GM10248 (cell line): ENCODE measurements at regions not wholly inside any gene's neighbourhood (a gene's known extent, or its start where the extent isn't known, plus 50 kb on each side); places are given as distances from the start of the nearest gene placed in this dataset.

Experiments used
- CTCF ChIA-PET: fragments of 300-600 bp; sonication (Branson Sonifier 250); formaldehyde crosslinking; extraction: SDS; loops from one replicate; lab custom pipeline; 2021; ENCODE audit warnings: antibody characterized with exemption; lab: Yijun Ruan, JAX
- POLR2A ChIA-PET: fragments of 350-650 bp; sonication (Branson Sonifier 250); formaldehyde crosslinking; extraction: SDS; loops from one replicate; lab custom pipeline; 2020; ENCODE audit warnings: antibody characterized with exemption; lab: Yijun Ruan, JAX
- DNase-seq: peaks from one replicate; pipeline ENCODE4 v3.0.0; 2012; ENCODE audit errors: extremely low spot score
- CTCF ChIP-seq: IDR thresholded peaks from 2 replicates; pipeline ENCODE4 v1.5.1; 2012; ENCODE audit warnings: mild to moderate bottlenecking, low read depth; ENCODE audit errors: extremely low read depth, missing control alignments, control extremely low read depth

- no peak for TF ChIP-seq CTCF
- DNase-seq, result no peak
- CTCF ChIA-PET, result interaction anchor here (1.0 to 7.8 kb wide), 8 partner anchors 10 to 325 kb away, joined by 3 to 193 read pairs (median 4); no protein-coding TSS in a partner anchor
- POLR2A ChIA-PET, result no interaction called here
Observed at GRCh38 chr13:26497968-26498511, 59.4 kb upstream of the WASF3 start.

- no peak for TF ChIP-seq CTCF
- ChIA-PET POLR2A (no interaction called here), CTCF (interaction anchor here (1.2 to 7.8 kb wide), 5 partner anchors 16 to 326 kb away, joined by 3 to 193 read pairs (median 3); no protein-coding TSS in a partner anchor)
- no peak for DNase-seq
Observed at GRCh38 chr13:26498656-26499601, 58.6 kb upstream of the WASF3 start.

GRCh38 chr13:26500618-26501320 is 56.7 kb upstream of the WASF3 start:
- ChIA-PET CTCF (interaction anchor here (1.5 to 3.3 kb wide), 2 partner anchors 17 to 316 kb away, joined by 4 to 11 read pairs; no protein-coding TSS in a partner anchor), POLR2A (no interaction called here)
- no peak for DNase-seq
- TF ChIP-seq CTCF, result no peak

- ChIA-PET CTCF (interaction anchor here (1.5 to 3.3 kb wide), 2 partner anchors 18 to 317 kb away, joined by 4 to 11 read pairs; no protein-coding TSS in a partner anchor), POLR2A (no interaction called here)
- TF ChIP-seq CTCF, result no peak
- no peak for DNase-seq
Observed at GRCh38 chr13:26501641-26502040, 55.8 kb upstream of the WASF3 start.

- DNase-seq, result no peak
- ChIA-PET POLR2A (no interaction called here), CTCF (interaction anchor here (3.3 kb wide), 1 partner anchor 20 kb away, joined by 11 read pairs; no protein-coding TSS in a partner anchor)
- TF ChIP-seq CTCF, result no peak
Observed at GRCh38 chr13:26502826-26503225, 54.7 kb upstream of the WASF3 start.
